MM.1S (cell line): ENCODE measurements at regions not wholly inside any gene's neighbourhood (a gene's known extent, or its start where the extent isn't known, plus 50 kb on each side); places are given as distances from the start of the nearest gene placed in this dataset.

Experiments
- DNase-seq: peaks from one replicate; pipeline ENCODE4 v3.0.0-alpha.2; 2015
- H2AFZ ChIP-seq: fragments of 300-600 bp; sonication (generic); 2 replicates; pipeline ENCODE4 v1.6.0; 2016; ENCODE audit warnings: antibody characterized with exemption, low read length
- H3F3A ChIP-seq: fragments of 300-600 bp; sonication (generic); 2 replicates; pipeline ENCODE4 v1.6.1; 2016; ENCODE audit warnings: mild to moderate bottlenecking, antibody characterized with exemption, low read length, moderate library complexity, mixed read lengths; ENCODE audit not compliant: insufficient read depth
- H3K27ac ChIP-seq: fragments of 300-600 bp; sonication (generic); 2 replicates; pipeline ENCODE4 v1.5.1; 2016; ENCODE audit warnings: mild to moderate bottlenecking, low read length
- H3K27me3 ChIP-seq: fragments of 300-600 bp; sonication (generic); replicated peaks from 2 replicates; pipeline ENCODE4 v1.6.0; 2016; ENCODE audit warnings: low read length; ENCODE audit not compliant: insufficient read depth
- H3K36me3 ChIP-seq: fragments of 300-600 bp; sonication (generic); replicated peaks from 2 replicates; pipeline ENCODE4 v1.6.1; 2016; ENCODE audit warnings: mild to moderate bottlenecking, low read length, mixed read lengths; ENCODE audit not compliant: insufficient read depth
- H3K4me1 ChIP-seq: fragments of 300-600 bp; sonication (generic); 2 replicates; pipeline ENCODE4 v1.6.1; 2016; ENCODE audit warnings: low read length, mixed read lengths
- H3K4me2 ChIP-seq: fragments of 300-600 bp; sonication (generic); 2 replicates; pipeline ENCODE4 v1.6.0; 2016; ENCODE audit warnings: low read depth, low read length
- H3K4me3 ChIP-seq: fragments of 300-600 bp; sonication (generic); 2 replicates; pipeline ENCODE4 v1.5.1; 2016; ENCODE audit warnings: low read length, mixed read lengths
- H3K79me2 ChIP-seq: fragments of 300-600 bp; sonication (generic); 2 replicates; pipeline ENCODE4 v1.6.1; 2016; ENCODE audit warnings: mixed run types, low read length, mixed read lengths
- H3K9ac ChIP-seq: fragments of 300-600 bp; sonication (generic); 2 replicates; pipeline ENCODE4 v1.6.1; 2016; ENCODE audit warnings: low read length, mixed read lengths
- H3K9me2 ChIP-seq: fragments of 300-600 bp; sonication (generic); replicated peaks from 2 replicates; pipeline ENCODE4 v1.6.1; 2016; ENCODE audit warnings: mild to moderate bottlenecking, low read length, mixed read lengths; ENCODE audit not compliant: insufficient read depth
- H3K9me3 ChIP-seq: fragments of 300-600 bp; sonication (generic); replicated peaks from 2 replicates; pipeline ENCODE4 v1.6.1; 2016; ENCODE audit warnings: mild to moderate bottlenecking, low read length, mixed read lengths; ENCODE audit not compliant: insufficient read depth
- H4K20me1 ChIP-seq: fragments of 300-600 bp; sonication (generic); 2 replicates; pipeline ENCODE4 v1.6.1; 2016; ENCODE audit warnings: mild to moderate bottlenecking, low read length, moderate library complexity, mixed read lengths; ENCODE audit not compliant: insufficient read depth
- CTCF ChIP-seq: fragments of 300-600 bp; sonication (generic); IDR thresholded peaks from 2 replicates; pipeline ENCODE4 v1.5.1; 2016; ENCODE audit warnings: antibody characterized with exemption, low read length, mixed read lengths
- EZH2 ChIP-seq: fragments of 300-600 bp; sonication (generic); optimal IDR thresholded peaks from 2 replicates; pipeline ENCODE3; 2017; ENCODE audit warnings: low read depth, mild to moderate bottlenecking, antibody characterized with exemption, low read length, mixed read lengths
- EZH2phosphoT487 ChIP-seq: fragments of 300-600 bp; sonication (generic); IDR thresholded peaks from 2 replicates; pipeline ENCODE4 v1.6.1; 2018; ENCODE audit warnings: antibody characterized with exemption, low read length

GRCh38 chr1:199322278-199322677 lies 683.4 kb downstream of the PTPRC start:
- Histone ChIP-seq H3K9me2 (no peaks in the 10 kb centered on the region), H4K20me1 (no peaks in the 10 kb centered on the region), H3K9ac (no peak overlapping the region), H3K9me3 (no peaks in the 10 kb centered on the region), H3K4me1 (no peaks in the 10 kb centered on the region), H2AFZ (no peak overlapping the region), H3K27ac (no peak overlapping the region), H3K4me2 (no peak overlapping the region), H3K79me2 (no peaks in the 10 kb centered on the region), H3K4me3 (no peak overlapping the region), H3K27me3 (no peaks in the 10 kb centered on the region), H3F3A (no peaks in the 10 kb centered on the region), H3K36me3 (no peaks in the 10 kb centered on the region)
- TF ChIP-seq CTCF (no peak), EZH2phosphoT487 (no peak), EZH2 (no peak)
- DNase-seq: no peak

GRCh38 chr1:199333180-199333579 lies 694.3 kb upstream of the NR5A2 start:
- Histone ChIP-seq H3K36me3 (no peaks in the 10 kb centered on the region), H2AFZ (no peak overlapping the region), H3K4me1 (no peaks in the 10 kb centered on the region), H3F3A (no peaks in the 10 kb centered on the region), H3K4me2 (no peak overlapping the region), H3K4me3 (no peak overlapping the region), H3K79me2 (no peaks in the 10 kb centered on the region), H3K27me3 (no peaks in the 10 kb centered on the region), H3K9ac (no peak overlapping the region), H3K9me2 (no peaks in the 10 kb centered on the region), H3K27ac (no peak overlapping the region), H3K9me3 (no peaks in the 10 kb centered on the region), H4K20me1 (no peaks in the 10 kb centered on the region)
- no peak for DNase-seq
- TF ChIP-seq EZH2 (no peak), EZH2phosphoT487 (no peak), CTCF (no peak)

GRCh38 chr1:199335496-199335895 lies 692.0 kb upstream of the NR5A2 start:
- Histone ChIP-seq H3K4me3 (no peak overlapping the region), H3F3A (no peaks in the 10 kb centered on the region), H3K79me2 (no peaks in the 10 kb centered on the region), H3K27ac (no peak overlapping the region), H3K27me3 (no peaks in the 10 kb centered on the region), H3K9me2 (no peaks in the 10 kb centered on the region), H3K36me3 (no peaks in the 10 kb centered on the region), H4K20me1 (no peaks in the 10 kb centered on the region), H3K9me3 (no peaks in the 10 kb centered on the region), H3K4me1 (no peaks in the 10 kb centered on the region), H2AFZ (no peak overlapping the region), H3K4me2 (no peak overlapping the region), H3K9ac (no peak overlapping the region)
- DNase-seq: no peak
- TF ChIP-seq EZH2phosphoT487 (no peak), CTCF (no peak), EZH2 (no peak)
